Cardiac muscle cell (in vitro differentiated cells and primary cell): ENCODE measurements at regions not wholly inside any gene's neighbourhood (a gene's known extent, or its start where the extent isn't known, plus 50 kb on each side); places are given as distances from the start of the nearest gene placed in this dataset.

Experiments
- DNase-seq, 2 donors: peaks; one replicate each; pipeline versions ENCODE4 v3.0.0 to v3.0.0-alpha.2; 2010 to 2017; ENCODE audit warnings: low read depth in 1 of 2, low spot score in 1 of 2
- H3K27ac ChIP-seq: fragments of 200-600 bp; sonication (generic); 2 replicates; pipeline ENCODE4 v1.5.1; 2016
- H3K27me3 ChIP-seq: fragments of 200-600 bp; sonication (generic); 2 replicates; pipeline ENCODE4 v1.6.0; 2016; ENCODE audit warnings: control low read depth
- H3K36me3 ChIP-seq: fragments of 200-600 bp; sonication (generic); 2 replicates; pipeline ENCODE4 v1.5.1; 2016; ENCODE audit warnings: control low read depth
- H3K4me1 ChIP-seq: fragments of 200-600 bp; sonication (generic); 2 replicates; pipeline ENCODE4 v1.8.1; 2017; ENCODE audit warnings: low read depth, mild to moderate bottlenecking, mixed run types
- H3K4me3 ChIP-seq: fragments of 200-600 bp; sonication (generic); 2 replicates; pipeline ENCODE4 v1.5.1; 2016; ENCODE audit warnings: mild to moderate bottlenecking
- H3K9me3 ChIP-seq: fragments of 200-600 bp; sonication (generic); 2 replicates; pipeline ENCODE4 v1.5.1; 2017; ENCODE audit warnings: low read depth, mild to moderate bottlenecking, control low read depth
- CTCF ChIP-seq: IDR thresholded peaks from 2 replicates; pipeline ENCODE4 v1.5.1; 2012; ENCODE audit warnings: low read depth, mild to moderate bottlenecking, low read length

- no peak overlapping the region for H3K4me3 ChIP-seq
- H3K27me3 ChIP-seq: no peaks in the 10 kb centered on the region
- no peaks in the 10 kb centered on the region for H3K36me3 ChIP-seq
- H3K9me3 ChIP-seq: no peaks in the 10 kb centered on the region
- no peak for TF ChIP-seq CTCF
- H3K27ac ChIP-seq: no peak overlapping the region
- H3K4me1 ChIP-seq: no peaks in the 10 kb centered on the region
- DNase-seq: no peak
Observed at GRCh38 chr1:187645651-187646050, 816.9 kb downstream of the PLA2G4A start.

GRCh38 chr1:187646536-187647107, 817.9 kb downstream of the PLA2G4A start:
- Histone ChIP-seq H3K27ac (no peak overlapping the region), H3K27me3 (no peaks in the 10 kb centered on the region), H3K9me3 (no peaks in the 10 kb centered on the region), H3K36me3 (no peaks in the 10 kb centered on the region), H3K4me3 (no peak overlapping the region), H3K4me1 (no peaks in the 10 kb centered on the region)
- DNase-seq: no peak
- no peak for TF ChIP-seq CTCF

GRCh38 chr1:187648091-187648490, 819.3 kb downstream of the PLA2G4A start:
- Histone ChIP-seq H3K4me3 (no peak overlapping the region), H3K9me3 (no peaks in the 10 kb centered on the region), H3K27ac (no peak overlapping the region), H3K27me3 (no peaks in the 10 kb centered on the region), H3K4me1 (no peaks in the 10 kb centered on the region), H3K36me3 (no peaks in the 10 kb centered on the region)
- no peak for DNase-seq
- TF ChIP-seq CTCF: no peak

- no peaks in the 10 kb centered on the region for H3K4me1 ChIP-seq
- H3K27ac ChIP-seq: no peak overlapping the region
- H3K27me3 ChIP-seq: no peaks in the 10 kb centered on the region
- DNase-seq: no peak
- no peaks in the 10 kb centered on the region for H3K36me3 ChIP-seq
- H3K9me3 ChIP-seq: no peaks in the 10 kb centered on the region
- TF ChIP-seq CTCF: no peak
- H3K4me3 ChIP-seq: no peak overlapping the region
Observed at GRCh38 chr1:187654635-187655034, 825.9 kb downstream of the PLA2G4A start.

- Histone ChIP-seq H3K4me1 (no peaks in the 10 kb centered on the region), H3K4me3 (no peak overlapping the region), H3K27me3 (no peaks in the 10 kb centered on the region), H3K36me3 (no peaks in the 10 kb centered on the region), H3K27ac (no peak overlapping the region), H3K9me3 (no peaks in the 10 kb centered on the region)
- DNase-seq: peak in 1 of 2 donors; percentile 19
- no peak for TF ChIP-seq CTCF
Observed at GRCh38 chr1:187655104-187655503, 826.4 kb downstream of the PLA2G4A start.

GRCh38 chr1:187665483-187665882, 836.7 kb downstream of the PLA2G4A start:
- no peak for TF ChIP-seq CTCF

More at GRCh38 chr1:187665483-187665882, 836.7 kb downstream of the PLA2G4A start:
- H3K4me3 ChIP-seq: no peak overlapping the region
- no peaks in the 10 kb centered on the region for H3K36me3 ChIP-seq
- H3K9me3 ChIP-seq: no peaks in the 10 kb centered on the region
- H3K27me3 ChIP-seq: no peaks in the 10 kb centered on the region
- no peaks in the 10 kb centered on the region for H3K4me1 ChIP-seq
- DNase-seq: no peak
- H3K27ac ChIP-seq: no peak overlapping the region
